ENCODE measurements at regions not wholly inside any gene's neighbourhood (a gene's known extent, or its start where the extent isn't known, plus 50 kb on each side); places are given as distances from the start of the nearest gene placed in this dataset.

DNA sequence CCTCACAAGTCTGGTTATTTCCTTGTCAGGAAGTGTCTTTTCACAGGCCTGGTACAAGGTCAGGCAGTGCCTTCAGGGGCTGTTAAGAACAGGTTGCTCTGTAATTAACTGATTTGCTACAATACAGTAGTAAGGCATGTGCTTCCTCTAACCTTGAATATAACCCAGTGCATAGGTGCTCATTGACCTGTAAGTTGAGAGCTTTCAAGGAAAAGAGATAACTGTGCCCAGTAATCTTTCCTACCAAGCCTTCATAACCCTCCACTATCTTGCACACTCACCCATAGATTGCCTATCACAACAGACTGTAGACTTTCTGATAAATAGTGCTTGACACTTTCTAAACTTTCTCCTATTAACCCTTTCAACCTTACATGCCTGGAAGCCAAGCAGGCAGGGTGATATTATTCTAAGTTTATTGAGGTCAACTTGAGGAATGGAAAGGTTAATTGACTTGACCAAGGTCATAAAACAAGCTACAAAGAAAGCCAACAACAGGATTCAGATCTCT, 148.1 kb downstream of the PPARGC1A start:
- Histone ChIP-seq H3K9ac (ENCODE audit: low read length) (no peak overlapping the region), H3K9me2 (replicated peaks; ENCODE audit: insufficient read depth, low read length) (no peaks in the 10 kb centered on the region), H3K27me3 (replicated peaks; ENCODE audit: insufficient read depth, low read length) (no peaks in the 10 kb centered on the region), H3K36me3 (replicated peaks; ENCODE audit: insufficient read depth, low read length) (no peaks in the 10 kb centered on the region), H3K4me3 (ENCODE audit: low read length) (no peak overlapping the region), H3K4me1 (ENCODE audit: low read length) (no peaks in the 10 kb centered on the region), H3F3A (ENCODE audit: insufficient read depth, low read length) (no peaks in the 10 kb centered on the region), H3K9me3 (replicated peaks; ENCODE audit: insufficient read depth, low read length) (no peaks in the 10 kb centered on the region), H4K20me1 (ENCODE audit: insufficient read depth, low read length) (no peaks in the 10 kb centered on the region), H3K27ac (ENCODE audit: low read length) (no peak overlapping the region), H2AFZ (ENCODE audit: low read length) (no peak overlapping the region), H3K79me2 (ENCODE audit: low read length) (no peaks in the 10 kb centered on the region), H3K4me2 (ENCODE audit: low read depth, low read length) (no peak overlapping the region)
- TF ChIP-seq EZH2phosphoT487 (IDR thresholded peaks at IDR 0.05; ENCODE audit: low read length) (no peak), EZH2 (optimal IDR thresholded peaks at IDR 0.05; ENCODE audit: low read depth, low read length) (no peak)
- TF ChIP-seq, protein P1, sequence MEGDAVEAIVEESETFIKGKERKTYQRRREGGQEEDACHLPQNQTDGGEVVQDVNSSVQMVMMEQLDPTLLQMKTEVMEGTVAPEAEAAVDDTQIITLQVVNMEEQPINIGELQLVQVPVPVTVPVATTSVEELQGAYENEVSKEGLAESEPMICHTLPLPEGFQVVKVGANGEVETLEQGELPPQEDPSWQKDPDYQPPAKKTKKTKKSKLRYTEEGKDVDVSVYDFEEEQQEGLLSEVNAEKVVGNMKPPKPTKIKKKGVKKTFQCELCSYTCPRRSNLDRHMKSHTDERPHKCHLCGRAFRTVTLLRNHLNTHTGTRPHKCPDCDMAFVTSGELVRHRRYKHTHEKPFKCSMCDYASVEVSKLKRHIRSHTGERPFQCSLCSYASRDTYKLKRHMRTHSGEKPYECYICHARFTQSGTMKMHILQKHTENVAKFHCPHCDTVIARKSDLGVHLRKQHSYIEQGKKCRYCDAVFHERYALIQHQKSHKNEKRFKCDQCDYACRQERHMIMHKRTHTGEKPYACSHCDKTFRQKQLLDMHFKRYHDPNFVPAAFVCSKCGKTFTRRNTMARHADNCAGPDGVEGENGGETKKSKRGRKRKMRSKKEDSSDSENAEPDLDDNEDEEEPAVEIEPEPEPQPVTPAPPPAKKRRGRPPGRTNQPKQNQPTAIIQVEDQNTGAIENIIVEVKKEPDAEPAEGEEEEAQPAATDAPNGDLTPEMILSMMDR (IDR thresholded peaks at IDR 0.05; ENCODE audit: low read length) = no peak
- no peak for DNase-seq

DNA sequence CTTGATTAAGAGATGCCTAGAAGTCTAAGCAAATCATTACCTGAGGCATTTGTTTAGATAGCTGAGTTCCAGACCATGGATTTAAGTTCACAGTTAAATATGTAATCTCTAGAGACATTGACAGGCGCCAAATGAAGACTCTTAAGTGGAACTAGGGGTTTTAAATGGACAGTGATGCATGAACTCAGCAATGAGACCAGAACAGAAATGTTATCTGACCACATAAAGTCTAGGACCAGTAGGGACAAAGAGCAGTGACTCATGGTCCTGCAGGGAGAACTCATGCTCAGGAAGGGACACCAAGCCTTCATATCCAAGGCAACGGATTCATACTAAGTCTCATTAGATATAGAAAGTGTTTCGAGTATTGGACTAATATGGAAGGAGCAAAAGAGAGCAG, 152.3 kb downstream of the PPARGC1A start:
- Histone ChIP-seq H3K27ac (ENCODE audit: low read length) (no peak overlapping the region), H3K36me3 (replicated peaks; ENCODE audit: insufficient read depth, low read length) (no peaks in the 10 kb centered on the region), H3K9me3 (replicated peaks; ENCODE audit: insufficient read depth, low read length) (no peaks in the 10 kb centered on the region), H3K4me3 (ENCODE audit: low read length) (no peak overlapping the region), H3K4me2 (ENCODE audit: low read depth, low read length) (no peak overlapping the region), H4K20me1 (ENCODE audit: insufficient read depth, low read length) (no peaks in the 10 kb centered on the region), H3F3A (ENCODE audit: insufficient read depth, low read length) (no peaks in the 10 kb centered on the region), H3K4me1 (ENCODE audit: low read length) (no peaks in the 10 kb centered on the region), H3K9me2 (replicated peaks; ENCODE audit: insufficient read depth, low read length) (no peaks in the 10 kb centered on the region), H3K9ac (ENCODE audit: low read length) (no peak overlapping the region), H3K79me2 (ENCODE audit: low read length) (no peaks in the 10 kb centered on the region), H3K27me3 (replicated peaks; ENCODE audit: insufficient read depth, low read length) (no peaks in the 10 kb centered on the region), H2AFZ (ENCODE audit: low read length) (no peak overlapping the region)
- DNase-seq = no peak
- TF ChIP-seq EZH2phosphoT487 (IDR thresholded peaks at IDR 0.05; ENCODE audit: low read length) (no peak), EZH2 (optimal IDR thresholded peaks at IDR 0.05; ENCODE audit: low read depth, low read length) (no peak)
- TF ChIP-seq, protein P1 (IDR thresholded peaks at IDR 0.05; ENCODE audit: low read length) = no peak

DNA sequence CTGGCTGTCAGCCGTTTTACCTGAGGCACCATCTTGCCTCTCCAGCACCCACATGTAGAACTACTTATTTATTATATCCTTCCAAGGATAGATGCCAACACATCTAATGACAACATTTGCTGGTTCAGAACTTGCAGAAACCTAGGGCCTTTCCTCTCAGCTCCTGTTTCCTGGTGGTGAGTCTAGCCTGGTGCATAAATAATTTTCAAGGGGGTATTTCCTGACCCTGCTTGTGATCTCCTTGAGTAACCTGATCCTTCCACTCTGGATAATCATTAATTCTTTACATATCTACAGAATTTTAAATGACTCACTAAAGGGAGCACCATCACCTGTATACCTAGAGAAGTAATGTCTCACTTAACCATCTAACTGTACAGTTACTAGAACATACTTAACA, 153.4 kb downstream of the PPARGC1A start:
- Histone ChIP-seq H4K20me1 (ENCODE audit: insufficient read depth, low read length) (no peaks in the 10 kb centered on the region), H3K9me3 (replicated peaks; ENCODE audit: insufficient read depth, low read length) (no peaks in the 10 kb centered on the region), H3K36me3 (replicated peaks; ENCODE audit: insufficient read depth, low read length) (no peaks in the 10 kb centered on the region), H3K9me2 (replicated peaks; ENCODE audit: insufficient read depth, low read length) (no peaks in the 10 kb centered on the region), H3F3A (ENCODE audit: insufficient read depth, low read length) (no peaks in the 10 kb centered on the region), H3K27me3 (replicated peaks; ENCODE audit: insufficient read depth, low read length) (no peaks in the 10 kb centered on the region), H3K4me1 (ENCODE audit: low read length) (no peaks in the 10 kb centered on the region), H3K4me3 (ENCODE audit: low read length) (no peak overlapping the region), H3K79me2 (ENCODE audit: low read length) (no peaks in the 10 kb centered on the region), H3K27ac (ENCODE audit: low read length) (no peak overlapping the region), H3K4me2 (ENCODE audit: low read depth, low read length) (no peak overlapping the region), H2AFZ (ENCODE audit: low read length) (no peak overlapping the region), H3K9ac (ENCODE audit: low read length) (no peak overlapping the region)
- TF ChIP-seq, protein P1 (IDR thresholded peaks at IDR 0.05; ENCODE audit: low read length) = no peak
- TF ChIP-seq EZH2phosphoT487 (IDR thresholded peaks at IDR 0.05; ENCODE audit: low read length) (no peak), EZH2 (optimal IDR thresholded peaks at IDR 0.05; ENCODE audit: low read depth, low read length) (no peak)
- DNase-seq = no peak
